ENCODE measurements at regions not wholly inside any gene's neighbourhood (a gene's known extent, or its start where the extent isn't known, plus 50 kb on each side); places are given as distances from the start of the nearest gene placed in this dataset.

GRCh38 chr21:33971492-33972013 lies 55.9 kb upstream of the ATP5PO start:
- FAIRE-seq: peak; percentile 99

GRCh38 chr21:33969581-33969980 lies 54.0 kb upstream of the ATP5PO start:
- no peak for FAIRE-seq

GRCh38 chr21:33968995-33969348 lies 53.4 kb upstream of the ATP5PO start:
- no peak for FAIRE-seq

- FAIRE-seq: no peak
Observed at GRCh38 chr21:33968080-33968994, 52.7 kb upstream of the ATP5PO start.

GRCh38 chr21:33967086-33967571 lies 51.5 kb upstream of the ATP5PO start:
- no peak for FAIRE-seq

GRCh38 chr21:33966324-33966949 lies 50.8 kb upstream of the ATP5PO start:
- no peak for FAIRE-seq

GRCh38 chr21:33965662-33966061 lies 50.1 kb upstream of the ATP5PO start:
- FAIRE-seq: peak; percentile 92

Measured in G401.6 (cell line).